ENCODE measurements at regions not wholly inside any gene's neighbourhood (a gene's known extent, or its start where the extent isn't known, plus 50 kb on each side); places are given as distances from the start of the nearest gene placed in this dataset.

GRCh38 chr5:167731951-167732350 lies 559.5 kb upstream of the WWC1 start:
- WGBS, 2 experiments, result 90 to 100% methylated on average over 1 of the region's 1 CpG
- no peak overlapping the region for H3K27ac ChIP-seq (ENCODE audit: insufficient read depth, low read depth, low read length, poor library complexity, severe bottlenecking)
- no peaks in the 10 kb centered on the region for H3K4me1 ChIP-seq (ENCODE audit: control insufficient read depth, insufficient read depth, low read length)
- H3K27me3 ChIP-seq (ENCODE audit: control insufficient read depth, insufficient read depth, low read length, poor library complexity, severe bottlenecking), result no peaks in the 10 kb centered on the region
- H3K9me3 ChIP-seq (ENCODE audit: control insufficient read depth, low read length), result no peaks in the 10 kb centered on the region
- no peak overlapping the region for H3K4me3 ChIP-seq (ENCODE audit: insufficient read depth, low read depth, low read length)
- no peaks in the 10 kb centered on the region for H3K36me3 ChIP-seq (ENCODE audit: control insufficient read depth, insufficient read depth, low read length)

GRCh38 chr5:167732499-167732898 lies 558.9 kb upstream of the WWC1 start:
- 93 to 97% methylated on average over 2 of the region's 2 CpGs for WGBS, 2 experiments
- H3K4me3 ChIP-seq (ENCODE audit: insufficient read depth, low read depth, low read length), result no peak overlapping the region
- no peaks in the 10 kb centered on the region for H3K9me3 ChIP-seq (ENCODE audit: control insufficient read depth, low read length)
- no peaks in the 10 kb centered on the region for H3K27me3 ChIP-seq (ENCODE audit: control insufficient read depth, insufficient read depth, low read length, poor library complexity, severe bottlenecking)
- no peaks in the 10 kb centered on the region for H3K4me1 ChIP-seq (ENCODE audit: control insufficient read depth, insufficient read depth, low read length)
- H3K36me3 ChIP-seq (ENCODE audit: control insufficient read depth, insufficient read depth, low read length), result no peaks in the 10 kb centered on the region
- no peak overlapping the region for H3K27ac ChIP-seq (ENCODE audit: insufficient read depth, low read depth, low read length, poor library complexity, severe bottlenecking)

GRCh38 chr5:167736992-167737391 lies 554.5 kb upstream of the WWC1 start:
- WGBS, 2 experiments, result 92% methylated on average over 12 of the region's 12 CpGs
- Histone ChIP-seq H3K27me3 (ENCODE audit: control insufficient read depth, insufficient read depth, low read length, poor library complexity, severe bottlenecking) (no peaks in the 10 kb centered on the region), H3K4me3 (ENCODE audit: insufficient read depth, low read depth, low read length) (no peak overlapping the region), H3K4me1 (ENCODE audit: control insufficient read depth, insufficient read depth, low read length) (no peaks in the 10 kb centered on the region), H3K36me3 (ENCODE audit: control insufficient read depth, insufficient read depth, low read length) (no peaks in the 10 kb centered on the region), H3K27ac (ENCODE audit: insufficient read depth, low read depth, low read length, poor library complexity, severe bottlenecking) (no peak overlapping the region), H3K9me3 (ENCODE audit: control insufficient read depth, low read length) (no peaks in the 10 kb centered on the region)

GRCh38 chr5:167743695-167744464 lies 547.6 kb upstream of the WWC1 start:
- Histone ChIP-seq H3K4me1 (ENCODE audit: control insufficient read depth, insufficient read depth, low read length) (no peaks in the 10 kb centered on the region), H3K27me3 (ENCODE audit: control insufficient read depth, insufficient read depth, low read length, poor library complexity, severe bottlenecking) (no peaks in the 10 kb centered on the region), H3K36me3 (ENCODE audit: control insufficient read depth, insufficient read depth, low read length) (no peaks in the 10 kb centered on the region), H3K4me3 (ENCODE audit: insufficient read depth, low read depth, low read length) (no peak overlapping the region), H3K27ac (ENCODE audit: insufficient read depth, low read depth, low read length, poor library complexity, severe bottlenecking) (no peak overlapping the region), H3K9me3 (ENCODE audit: control insufficient read depth, low read length) (no peaks in the 10 kb centered on the region)
- WGBS, 2 experiments, result 85 to 88% methylated on average over 2 to 4 of the region's 4 CpGs

GRCh38 chr5:167745868-167746267 lies 545.6 kb upstream of the WWC1 start:
- Histone ChIP-seq H3K27ac (ENCODE audit: insufficient read depth, low read depth, low read length, poor library complexity, severe bottlenecking) (no peak overlapping the region), H3K4me3 (ENCODE audit: insufficient read depth, low read depth, low read length) (no peak overlapping the region), H3K4me1 (ENCODE audit: control insufficient read depth, insufficient read depth, low read length) (no peaks in the 10 kb centered on the region), H3K27me3 (ENCODE audit: control insufficient read depth, insufficient read depth, low read length, poor library complexity, severe bottlenecking) (no peaks in the 10 kb centered on the region), H3K36me3 (ENCODE audit: control insufficient read depth, insufficient read depth, low read length) (no peaks in the 10 kb centered on the region), H3K9me3 (ENCODE audit: control insufficient read depth, low read length) (no peaks in the 10 kb centered on the region)
- WGBS, 2 experiments, result 81 to 88% methylated on average over 6 of the region's 6 CpGs

- Histone ChIP-seq H3K4me1 (ENCODE audit: control insufficient read depth, insufficient read depth, low read length) (peaks cover 6% of the 10 kb centered on the region), H3K27ac (ENCODE audit: insufficient read depth, low read depth, low read length, poor library complexity, severe bottlenecking) (no peak overlapping the region), H3K4me3 (ENCODE audit: insufficient read depth, low read depth, low read length) (no peak overlapping the region), H3K27me3 (ENCODE audit: control insufficient read depth, insufficient read depth, low read length, poor library complexity, severe bottlenecking) (no peaks in the 10 kb centered on the region), H3K36me3 (ENCODE audit: control insufficient read depth, insufficient read depth, low read length) (no peaks in the 10 kb centered on the region), H3K9me3 (ENCODE audit: control insufficient read depth, low read length) (no peaks in the 10 kb centered on the region)
- 87 to 100% methylated on average over 1 of the region's 1 CpG for WGBS, 2 experiments
These were observed 540.9 kb upstream of the WWC1 start for GRCh38 chr5:167750586-167750985.

GRCh38 chr5:167752936-167753335 lies 538.5 kb upstream of the WWC1 start:
- H3K36me3 ChIP-seq (ENCODE audit: control insufficient read depth, insufficient read depth, low read length), result no peaks in the 10 kb centered on the region
- peaks cover 6% of the 10 kb centered on the region for H3K4me1 ChIP-seq (ENCODE audit: control insufficient read depth, insufficient read depth, low read length)
- H3K9me3 ChIP-seq (ENCODE audit: control insufficient read depth, low read length), result no peaks in the 10 kb centered on the region
- no peak overlapping the region for H3K27ac ChIP-seq (ENCODE audit: insufficient read depth, low read depth, low read length, poor library complexity, severe bottlenecking)
- H3K27me3 ChIP-seq (ENCODE audit: control insufficient read depth, insufficient read depth, low read length, poor library complexity, severe bottlenecking), result no peaks in the 10 kb centered on the region
- no peak overlapping the region for H3K4me3 ChIP-seq (ENCODE audit: insufficient read depth, low read depth, low read length)
- 89 to 96% methylated on average over 4 of the region's 4 CpGs for WGBS, 2 experiments

- Histone ChIP-seq H3K4me1 (ENCODE audit: control insufficient read depth, insufficient read depth, low read length) (peaks cover 6% of the 10 kb centered on the region), H3K9me3 (ENCODE audit: control insufficient read depth, low read length) (no peaks in the 10 kb centered on the region), H3K27ac (ENCODE audit: insufficient read depth, low read depth, low read length, poor library complexity, severe bottlenecking) (no peak overlapping the region), H3K36me3 (ENCODE audit: control insufficient read depth, insufficient read depth, low read length) (no peaks in the 10 kb centered on the region), H3K4me3 (ENCODE audit: insufficient read depth, low read depth, low read length) (no peak overlapping the region), H3K27me3 (ENCODE audit: control insufficient read depth, insufficient read depth, low read length, poor library complexity, severe bottlenecking) (no peaks in the 10 kb centered on the region)
- WGBS, 2 experiments, result 95 to 96% methylated on average over 5 to 6 of the region's 6 CpGs
These were observed 537.5 kb upstream of the WWC1 start for GRCh38 chr5:167753725-167754490.

- Histone ChIP-seq H3K4me3 (ENCODE audit: insufficient read depth, low read depth, low read length) (no peak overlapping the region), H3K4me1 (ENCODE audit: control insufficient read depth, insufficient read depth, low read length) (peaks cover 6% of the 10 kb centered on the region), H3K9me3 (ENCODE audit: control insufficient read depth, low read length) (no peaks in the 10 kb centered on the region), H3K36me3 (ENCODE audit: control insufficient read depth, insufficient read depth, low read length) (no peaks in the 10 kb centered on the region), H3K27me3 (ENCODE audit: control insufficient read depth, insufficient read depth, low read length, poor library complexity, severe bottlenecking) (no peaks in the 10 kb centered on the region), H3K27ac (ENCODE audit: insufficient read depth, low read depth, low read length, poor library complexity, severe bottlenecking) (no peak overlapping the region)
- WGBS, 2 experiments, result 81 to 83% methylated on average over 5 of the region's 5 CpGs
These were observed 536.9 kb upstream of the WWC1 start for GRCh38 chr5:167754501-167755021.

- Histone ChIP-seq H3K27me3 (ENCODE audit: control insufficient read depth, insufficient read depth, low read length, poor library complexity, severe bottlenecking) (no peaks in the 10 kb centered on the region), H3K27ac (ENCODE audit: insufficient read depth, low read depth, low read length, poor library complexity, severe bottlenecking) (no peak overlapping the region), H3K4me3 (ENCODE audit: insufficient read depth, low read depth, low read length) (no peak overlapping the region), H3K9me3 (ENCODE audit: control insufficient read depth, low read length) (no peaks in the 10 kb centered on the region), H3K36me3 (ENCODE audit: control insufficient read depth, insufficient read depth, low read length) (no peaks in the 10 kb centered on the region), H3K4me1 (ENCODE audit: control insufficient read depth, insufficient read depth, low read length) (peaks cover 6% of the 10 kb centered on the region)
- WGBS, 2 experiments, result 84 to 95% methylated on average over 2 of the region's 2 CpGs
These were observed 536.0 kb upstream of the WWC1 start for GRCh38 chr5:167755420-167755819.

All from ectodermal cell (in vitro differentiated cells).